Activated CD4-positive, CD25-positive, alpha-beta regulatory T cell treated with anti-CD3 and anti-CD28 coated beads, Interleukin-2, amount 50 U/mL, for 72 hours (primary cell): ENCODE measurements at regions not wholly inside any gene's neighbourhood (a gene's known extent, or its start where the extent isn't known, plus 50 kb on each side); places are given as distances from the start of the nearest gene placed in this dataset.

ENCODE experiments used
- DNase-seq: peaks from one replicate; pipeline ENCODE4 v3.0.0; 2021

- no peak for DNase-seq
Observed at GRCh38 chr4:17096692-17097091, 198.2 kb upstream of the LDB2 start.

GRCh38 chr4:17095771-17096170 is 197.3 kb upstream of the LDB2 start:
- no peak for DNase-seq

GRCh38 chr4:17094876-17095210 is 196.4 kb upstream of the LDB2 start:
- no peak for DNase-seq

GRCh38 chr4:17094159-17094875 is 195.9 kb upstream of the LDB2 start:
- DNase-seq = no peak

- no peak for DNase-seq
Observed at GRCh38 chr4:17093481-17093880, 195.0 kb upstream of the LDB2 start.

- DNase-seq = no peak
Observed at GRCh38 chr4:17092736-17093437, 194.4 kb upstream of the LDB2 start.

GRCh38 chr4:17091104-17091503 is 192.7 kb upstream of the LDB2 start:
- DNase-seq = no peak

- DNase-seq = no peak
Observed at GRCh38 chr4:17090063-17090462, 191.6 kb upstream of the LDB2 start.

GRCh38 chr4:17085416-17085815 is 187.0 kb upstream of the LDB2 start:
- no peak for DNase-seq

- no peak for DNase-seq
Observed at GRCh38 chr4:17082186-17082585, 183.7 kb upstream of the LDB2 start.

- DNase-seq = no peak
Observed at GRCh38 chr4:17081179-17081578, 182.7 kb upstream of the LDB2 start.

- DNase-seq = no peak
Observed at GRCh38 chr4:17077105-17077504, 178.7 kb upstream of the LDB2 start.

- no peak for DNase-seq
Observed at GRCh38 chr4:17072483-17072882, 174.0 kb upstream of the LDB2 start.

GRCh38 chr4:17068891-17069290 is 170.4 kb upstream of the LDB2 start:
- no peak for DNase-seq

GRCh38 chr4:17068392-17068791 is 169.9 kb upstream of the LDB2 start:
- DNase-seq = no peak

GRCh38 chr4:17066972-17067371 is 168.5 kb upstream of the LDB2 start:
- no peak for DNase-seq

GRCh38 chr4:17066236-17066635 is 167.8 kb upstream of the LDB2 start:
- no peak for DNase-seq

- no peak for DNase-seq
Observed at GRCh38 chr4:17065821-17066220, 167.4 kb upstream of the LDB2 start.

- DNase-seq = no peak
Observed at GRCh38 chr4:17064959-17065358, 166.5 kb upstream of the LDB2 start.

GRCh38 chr4:17063888-17064287 is 165.4 kb upstream of the LDB2 start:
- no peak for DNase-seq

- DNase-seq = no peak
Observed at GRCh38 chr4:17060230-17060629, 161.8 kb upstream of the LDB2 start.

GRCh38 chr4:17058916-17059741 is 160.7 kb upstream of the LDB2 start:
- DNase-seq = no peak

- no peak for DNase-seq
Observed at GRCh38 chr4:17058536-17058915, 160.1 kb upstream of the LDB2 start.

GRCh38 chr4:17057035-17057434 is 158.6 kb upstream of the LDB2 start:
- no peak for DNase-seq
